NCI-H2029 treated with DMSO at 0.1 percent for 48 hours (cell line): ENCODE measurements at regions not wholly inside any gene's neighbourhood (a gene's known extent, or its start where the extent isn't known, plus 50 kb on each side); places are given as distances from the start of the nearest gene placed in this dataset.

Source experiments
- DNase-seq: peaks from one replicate; lab custom pipeline; 2025; lab: John Stamatoyannopoulos, UW

- DNase-seq: no peak
Observed at GRCh38 chr1:2916706-2917105, 104.6 kb upstream of the ACTRT2 start.

- DNase-seq: no peak
Observed at GRCh38 chr1:2917284-2917683, 104.0 kb upstream of the ACTRT2 start.

- no peak for DNase-seq
Observed at GRCh38 chr1:2918441-2918840, 102.8 kb upstream of the ACTRT2 start.

- no peak for DNase-seq
Observed at GRCh38 chr1:2919841-2920240, 101.4 kb upstream of the ACTRT2 start.

GRCh38 chr1:2920421-2921015, 100.7 kb upstream of the ACTRT2 start:
- DNase-seq: no peak

GRCh38 chr1:2921970-2922686, 99.1 kb upstream of the ACTRT2 start:
- DNase-seq: no peak

GRCh38 chr1:2923351-2923750, 97.9 kb upstream of the ACTRT2 start:
- DNase-seq: no peak

GRCh38 chr1:2925291-2925690, 96.0 kb upstream of the ACTRT2 start:
- no peak for DNase-seq

- DNase-seq: no peak
Observed at GRCh38 chr1:2925918-2926317, 95.3 kb upstream of the ACTRT2 start.

GRCh38 chr1:2926447-2927055, 94.7 kb upstream of the ACTRT2 start:
- no peak for DNase-seq

- no peak for DNase-seq
Observed at GRCh38 chr1:2927393-2928360, 93.6 kb upstream of the ACTRT2 start.

GRCh38 chr1:2928366-2929325, 92.6 kb upstream of the ACTRT2 start:
- DNase-seq: no peak

GRCh38 chr1:2929335-2929734, 91.9 kb upstream of the ACTRT2 start:
- DNase-seq: no peak

GRCh38 chr1:2930016-2930815, 91.1 kb upstream of the ACTRT2 start:
- no peak for DNase-seq

- DNase-seq: no peak
Observed at GRCh38 chr1:2930913-2931723, 90.1 kb upstream of the ACTRT2 start.

- no peak for DNase-seq
Observed at GRCh38 chr1:2931724-2932401, 89.4 kb upstream of the ACTRT2 start.

GRCh38 chr1:2932671-2933350, 88.5 kb upstream of the ACTRT2 start:
- no peak for DNase-seq

- no peak for DNase-seq
Observed at GRCh38 chr1:2933431-2934155, 87.7 kb upstream of the ACTRT2 start.
